AG04450 (cell line): ENCODE measurements at regions not wholly inside any gene's neighbourhood (a gene's known extent, or its start where the extent isn't known, plus 50 kb on each side); places are given as distances from the start of the nearest gene placed in this dataset.
"Not testable (repeated sequence)": the region's sequence is repeated elsewhere in the genome, so short reads cannot be mapped to it uniquely, and the experiment has no call there.

Experiments
- CTCF ChIA-PET: fragments of 300-600, 350-600 bp; formaldehyde crosslinking; extraction: SDS; loops from one replicate; lab custom pipeline; 2022; ENCODE audit warnings: antibody characterized with exemption, inconsistent platforms; lab: Charles Lee
- POLR2A ChIA-PET: fragments of 350-600 bp; formaldehyde crosslinking; extraction: SDS; loops from one replicate; lab custom pipeline; 2021; ENCODE audit warnings: antibody characterized with exemption, inconsistent platforms; lab: Yijun Ruan, JAX
- DNase-seq: peaks from one replicate; pipeline ENCODE4 v3.0.0-alpha.2; 2011; ENCODE audit warnings: low read depth, low spot score
- H3K27ac ChIP-seq: one replicate; pipeline ENCODE4 v1.5.1; 2012; ENCODE audit warnings: low read depth, low read length, control low read depth
- H3K27me3 ChIP-seq: one replicate; pipeline ENCODE4 v1.6.0; 2012; ENCODE audit warnings: low read length; ENCODE audit not compliant: control insufficient read depth, insufficient read depth
- H3K4me3 ChIP-seq: 2 replicates; pipeline ENCODE4 v1.5.1; 2011; ENCODE audit warnings: mild to moderate bottlenecking, low read depth, low read length, control low read depth
- H3K9me3 ChIP-seq: 2 replicates; pipeline ENCODE4 v1.5.1; 2012; ENCODE audit warnings: low read length; ENCODE audit not compliant: control insufficient read depth, insufficient read depth
- TF ChIP-seq, protein P1 (sequence below): IDR thresholded peaks from 2 replicates; pipeline ENCODE4 v1.5.1; 2011; ENCODE audit warnings: low read depth, low read length, control low read depth, inconsistent platforms

DNA sequence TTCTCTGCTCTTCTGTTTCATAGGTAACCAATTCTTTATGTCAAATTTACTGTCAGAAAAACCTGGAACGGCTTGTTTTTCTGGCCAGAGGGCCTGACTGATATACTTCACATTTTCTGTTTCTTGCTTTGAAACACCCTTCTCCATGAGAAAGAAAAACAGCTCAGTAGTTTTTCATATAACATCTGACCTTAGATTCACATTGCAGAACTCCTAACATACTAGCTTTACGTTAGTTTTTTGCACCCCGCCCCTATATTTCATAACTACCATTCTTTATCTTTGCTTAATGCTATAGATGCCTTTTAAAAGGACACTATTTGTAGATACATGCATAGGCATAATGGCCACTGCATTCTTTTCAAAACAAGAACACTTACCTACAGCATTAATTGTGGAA is 83.9 kb upstream of the TSC22D2 start:
- H3K27me3 ChIP-seq = no peaks in the 10 kb centered on the region
- no peaks in the 10 kb centered on the region for H3K9me3 ChIP-seq
- no peak overlapping the region for H3K4me3 ChIP-seq
- ChIA-PET POLR2A (interaction anchor here (0.6 kb wide), 1 partner anchor 76 kb away, joined by 3 read pairs; no protein-coding TSS in a partner anchor), CTCF (no interaction called here)
- no peak for DNase-seq
- TF ChIP-seq, protein P1, sequence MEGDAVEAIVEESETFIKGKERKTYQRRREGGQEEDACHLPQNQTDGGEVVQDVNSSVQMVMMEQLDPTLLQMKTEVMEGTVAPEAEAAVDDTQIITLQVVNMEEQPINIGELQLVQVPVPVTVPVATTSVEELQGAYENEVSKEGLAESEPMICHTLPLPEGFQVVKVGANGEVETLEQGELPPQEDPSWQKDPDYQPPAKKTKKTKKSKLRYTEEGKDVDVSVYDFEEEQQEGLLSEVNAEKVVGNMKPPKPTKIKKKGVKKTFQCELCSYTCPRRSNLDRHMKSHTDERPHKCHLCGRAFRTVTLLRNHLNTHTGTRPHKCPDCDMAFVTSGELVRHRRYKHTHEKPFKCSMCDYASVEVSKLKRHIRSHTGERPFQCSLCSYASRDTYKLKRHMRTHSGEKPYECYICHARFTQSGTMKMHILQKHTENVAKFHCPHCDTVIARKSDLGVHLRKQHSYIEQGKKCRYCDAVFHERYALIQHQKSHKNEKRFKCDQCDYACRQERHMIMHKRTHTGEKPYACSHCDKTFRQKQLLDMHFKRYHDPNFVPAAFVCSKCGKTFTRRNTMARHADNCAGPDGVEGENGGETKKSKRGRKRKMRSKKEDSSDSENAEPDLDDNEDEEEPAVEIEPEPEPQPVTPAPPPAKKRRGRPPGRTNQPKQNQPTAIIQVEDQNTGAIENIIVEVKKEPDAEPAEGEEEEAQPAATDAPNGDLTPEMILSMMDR = no peak
- no peak overlapping the region for H3K27ac ChIP-seq

- no peak for DNase-seq
- Histone ChIP-seq H3K9me3 (no peaks in the 10 kb centered on the region), H3K27ac (no peak overlapping the region), H3K4me3 (no peak overlapping the region), H3K27me3 (no peaks in the 10 kb centered on the region)
- POLR2A ChIA-PET = interaction anchor here (0.6 kb wide), 1 partner anchor 76 kb away, joined by 3 read pairs; no protein-coding TSS in a partner anchor
- CTCF ChIA-PET = no interaction called here
- TF ChIP-seq, protein P1 = no peak
Observed at GRCh38 chr3:150323770-150324169, 84.3 kb upstream of the TSC22D2 start.

DNA sequence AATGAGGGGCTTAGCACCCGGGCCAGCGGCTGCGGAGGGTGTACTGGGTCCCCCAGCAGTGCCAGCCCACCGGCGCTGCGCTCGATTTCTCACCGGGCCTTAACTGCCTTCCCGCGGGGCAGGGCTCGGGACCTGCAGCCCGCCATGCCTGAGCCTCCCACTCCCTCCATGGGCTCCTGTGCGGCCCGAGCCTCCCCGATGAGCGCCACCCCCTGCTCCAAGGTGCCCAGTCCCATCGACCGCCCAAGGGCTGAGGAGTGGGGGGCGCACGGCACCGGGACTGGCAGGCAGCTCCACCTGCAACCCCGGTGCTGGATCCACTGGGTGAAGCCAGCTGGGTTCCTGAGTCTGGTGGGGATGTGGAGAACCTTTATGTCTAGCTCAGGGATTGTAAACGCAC is 85.0 kb upstream of the TSC22D2 start:
- CTCF ChIA-PET, H3K27ac ChIP-seq, H3K4me3 ChIP-seq, POLR2A ChIA-PET, H3K9me3 ChIP-seq, H3K27me3 ChIP-seq, DNase-seq: not testable (repeated sequence)

DNA sequence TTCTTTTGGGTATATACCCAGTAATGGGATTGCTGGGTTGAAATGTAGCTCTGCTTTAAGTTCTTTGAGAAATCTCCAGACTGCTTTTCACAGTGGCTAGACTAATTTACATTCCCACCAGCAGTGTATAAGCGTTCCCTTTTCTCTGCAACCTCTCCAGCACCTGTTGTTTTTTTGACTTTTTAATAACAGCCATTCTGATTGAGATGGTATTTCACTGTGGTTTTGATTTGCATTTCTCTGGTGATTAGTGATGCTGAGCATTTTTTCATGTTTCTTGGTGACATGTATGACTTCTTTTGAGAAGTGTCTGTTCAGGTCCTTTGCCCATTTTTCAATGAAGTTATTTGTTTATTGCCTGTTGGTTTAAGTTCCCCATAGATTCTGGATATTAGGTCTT is 87.1 kb upstream of the TSC22D2 start:
- H3K9me3 ChIP-seq, H3K4me3 ChIP-seq, CTCF ChIA-PET, DNase-seq, H3K27ac ChIP-seq, POLR2A ChIA-PET, H3K27me3 ChIP-seq: not testable (repeated sequence)

- TF ChIP-seq, protein P1 = no peak
- ChIA-PET POLR2A (interaction anchor here (0.6 to 1.5 kb wide), 4 partner anchors 27 to 1096 kb away, joined by 3 to 9 read pairs (median 4); no protein-coding TSS in a partner anchor), CTCF (no interaction called here)
- Histone ChIP-seq H3K4me3 (no peak overlapping the region), H3K27ac (no peak overlapping the region), H3K9me3 (no peaks in the 10 kb centered on the region), H3K27me3 (no peaks in the 10 kb centered on the region)
- peak; percentile 83 for DNase-seq
Observed at GRCh38 chr3:150319900-150320299, 88.2 kb upstream of the TSC22D2 start.

GRCh38 chr3:150317469-150317868 is 90.6 kb upstream of the TSC22D2 start:
- no peaks in the 10 kb centered on the region for H3K27me3 ChIP-seq
- TF ChIP-seq, protein P1 = no peak
- POLR2A ChIA-PET = interaction anchor here (0.6 kb wide), 1 partner anchor 16 kb away, joined by 3 read pairs; no protein-coding TSS in a partner anchor
- no peaks in the 10 kb centered on the region for H3K9me3 ChIP-seq
- CTCF ChIA-PET = interaction anchor here (0.8 kb wide), 1 partner anchor 23 kb away, joined by 3 read pairs; no protein-coding TSS in a partner anchor
- no peak for DNase-seq
- no peak overlapping the region for H3K27ac ChIP-seq
- H3K4me3 ChIP-seq = no peak overlapping the region
